NCI-H1105 treated with DMSO at 0.1 percent for 48 hours (cell line): ENCODE measurements at regions not wholly inside any gene's neighbourhood (a gene's known extent, or its start where the extent isn't known, plus 50 kb on each side); places are given as distances from the start of the nearest gene placed in this dataset.

Experiments
- DNase-seq: peaks from one replicate; lab custom pipeline; 2025; lab: John Stamatoyannopoulos, UW

- no peak for DNase-seq
Observed at GRCh38 chr5:61652916-61653315, 320.9 kb downstream of the ZSWIM6 start.

GRCh38 chr5:61653807-61654580 lies 321.9 kb downstream of the ZSWIM6 start:
- DNase-seq: no peak

- no peak for DNase-seq
Observed at GRCh38 chr5:61654876-61655275, 322.8 kb downstream of the ZSWIM6 start.

DNA sequence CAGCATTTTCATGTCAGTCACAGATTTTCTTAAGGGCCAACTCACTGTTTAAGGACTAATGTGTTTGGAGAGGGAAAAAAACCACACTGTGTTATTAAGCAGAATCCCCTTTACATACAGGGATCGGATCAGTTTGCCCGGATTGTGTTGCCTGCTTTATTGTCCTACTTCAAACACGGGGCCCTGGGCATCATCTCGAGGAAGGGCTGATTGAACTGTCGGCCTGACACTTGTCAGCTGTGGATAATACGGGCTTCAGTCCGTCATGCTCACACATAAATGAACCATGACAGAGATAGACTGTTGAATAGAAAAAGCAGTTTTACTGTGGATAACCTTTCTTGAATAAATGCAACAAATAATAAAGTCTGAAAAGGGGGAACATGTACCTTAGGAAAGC lies 325.0 kb downstream of the ZSWIM6 start:
- DNase-seq: no peak

DNA sequence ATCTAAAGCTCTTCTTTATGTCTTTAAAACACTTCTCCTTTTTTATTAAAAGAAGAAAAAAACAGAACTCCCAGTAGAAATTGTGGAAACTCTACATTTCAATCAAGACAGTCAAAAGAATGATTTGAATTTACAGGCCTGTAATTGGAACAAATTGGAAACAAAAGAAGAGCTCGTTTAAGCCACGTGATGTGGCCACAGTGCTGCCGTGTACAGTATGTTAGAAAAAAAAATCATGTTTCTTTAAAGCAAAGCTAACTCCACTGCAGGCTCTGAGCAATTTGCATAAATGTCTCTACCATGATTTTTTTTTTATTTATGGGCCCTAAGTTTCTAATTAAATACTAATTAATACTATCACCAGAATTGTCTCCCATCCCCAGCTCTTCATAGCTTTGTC lies 325.6 kb downstream of the ZSWIM6 start:
- DNase-seq: no peak

DNA sequence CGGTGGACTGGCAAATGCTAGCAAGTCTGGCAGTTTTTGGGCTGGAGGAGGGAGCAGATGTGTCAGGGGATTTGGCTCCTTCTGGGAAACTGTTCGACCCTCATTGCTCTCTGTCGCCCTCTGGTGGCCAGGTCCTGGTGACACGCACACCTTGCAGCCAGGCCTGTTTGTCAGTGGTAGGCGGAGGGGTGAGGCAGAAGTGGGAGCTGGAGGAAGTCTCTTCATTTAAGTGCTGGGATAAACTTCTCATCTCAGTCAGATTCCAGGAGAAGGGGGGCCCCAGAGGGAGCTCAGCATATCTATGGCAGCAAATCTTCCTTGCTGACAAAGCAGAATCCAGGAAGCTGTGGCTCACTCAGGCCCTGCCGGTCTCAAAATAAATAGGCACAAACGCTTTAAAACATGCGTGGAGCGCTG lies 326.5 kb downstream of the ZSWIM6 start:
- DNase-seq: peak; percentile 43

DNA sequence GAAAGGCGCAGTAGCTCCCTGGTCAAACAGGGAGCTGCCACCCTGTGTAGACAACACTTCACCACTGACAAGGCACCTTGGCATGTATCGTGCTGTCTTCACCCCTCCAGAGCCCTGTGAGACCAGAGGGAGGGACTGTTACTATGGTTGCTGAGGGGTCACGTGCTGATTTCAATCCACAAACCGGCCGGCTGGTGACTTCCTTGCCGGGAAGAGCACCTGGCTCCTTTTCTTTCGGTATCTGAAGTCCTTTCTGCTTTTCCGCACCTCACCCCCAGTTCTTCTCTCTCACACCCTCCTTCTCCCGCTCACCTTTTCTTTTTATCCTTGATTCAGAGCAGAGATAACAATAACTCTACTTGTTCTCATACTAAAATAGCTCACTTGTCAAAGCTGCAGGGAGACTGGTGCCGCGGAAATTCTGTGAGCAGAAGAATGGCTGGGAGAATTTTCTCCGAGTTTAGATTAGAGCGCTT lies 327.2 kb downstream of the ZSWIM6 start:
- no peak for DNase-seq

- DNase-seq: no peak
Observed at GRCh38 chr5:61662670-61663069, 330.6 kb downstream of the ZSWIM6 start.

- DNase-seq: no peak
Observed at GRCh38 chr5:61666064-61666621, 334.1 kb downstream of the ZSWIM6 start.

DNA sequence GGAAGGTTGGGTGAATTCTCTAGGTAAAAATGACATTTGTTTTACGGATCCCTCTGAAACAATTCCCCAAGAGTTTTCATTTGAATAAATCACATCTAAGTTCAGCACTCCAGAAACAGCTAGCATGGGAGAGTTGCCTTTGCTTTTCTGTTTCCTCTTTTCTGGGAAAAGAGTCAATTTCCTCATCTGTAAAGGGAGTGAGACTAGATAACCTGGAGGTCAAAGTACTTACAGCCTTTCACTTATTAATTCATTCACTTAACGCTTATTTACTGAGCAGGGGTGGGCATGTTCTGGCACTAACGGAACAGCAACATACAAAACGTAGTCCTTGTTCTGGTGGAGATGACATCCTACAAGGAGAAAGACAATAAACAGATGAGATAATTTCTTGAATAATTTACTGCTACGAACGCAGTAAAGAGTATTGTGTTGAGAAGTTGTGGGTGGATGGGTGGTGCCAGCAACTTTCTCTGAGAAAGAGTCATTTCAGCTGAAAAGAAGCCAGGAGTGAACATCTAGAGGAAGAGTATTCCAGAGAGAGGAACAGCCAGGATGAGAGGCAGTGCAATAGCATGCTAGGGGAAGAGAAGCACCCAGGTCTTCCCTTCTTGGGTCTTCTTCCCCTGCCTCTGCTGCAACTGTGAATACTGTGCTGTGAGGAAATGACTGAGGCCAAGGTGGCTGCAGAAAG lies 335.6 kb downstream of the ZSWIM6 start:
- DNase-seq: no peak

DNA sequence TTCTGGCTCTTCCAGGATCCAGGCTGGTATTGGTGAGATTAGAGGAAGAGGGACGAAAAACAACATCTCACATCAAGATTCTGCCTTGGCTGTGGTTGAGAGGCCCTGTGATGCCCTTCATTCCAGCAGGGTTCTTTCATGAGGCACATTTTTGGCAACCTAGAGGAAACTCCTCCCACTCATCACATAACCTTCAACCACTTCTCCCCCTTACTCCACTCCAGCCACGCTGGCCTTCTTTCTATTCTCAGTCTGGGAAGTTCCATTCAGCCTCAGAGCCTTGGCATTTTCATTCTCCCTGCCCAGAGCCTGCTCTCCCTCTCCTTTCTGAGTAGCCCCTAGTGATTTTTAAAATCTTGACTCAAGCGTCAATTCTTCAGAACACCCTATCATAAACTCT lies 337.5 kb downstream of the ZSWIM6 start:
- no peak for DNase-seq

GRCh38 chr5:61670941-61671340 lies 338.9 kb downstream of the ZSWIM6 start:
- DNase-seq: peak; percentile 89

- DNase-seq: no peak
Observed at GRCh38 chr5:61673007-61673735, 341.1 kb downstream of the ZSWIM6 start.

DNA sequence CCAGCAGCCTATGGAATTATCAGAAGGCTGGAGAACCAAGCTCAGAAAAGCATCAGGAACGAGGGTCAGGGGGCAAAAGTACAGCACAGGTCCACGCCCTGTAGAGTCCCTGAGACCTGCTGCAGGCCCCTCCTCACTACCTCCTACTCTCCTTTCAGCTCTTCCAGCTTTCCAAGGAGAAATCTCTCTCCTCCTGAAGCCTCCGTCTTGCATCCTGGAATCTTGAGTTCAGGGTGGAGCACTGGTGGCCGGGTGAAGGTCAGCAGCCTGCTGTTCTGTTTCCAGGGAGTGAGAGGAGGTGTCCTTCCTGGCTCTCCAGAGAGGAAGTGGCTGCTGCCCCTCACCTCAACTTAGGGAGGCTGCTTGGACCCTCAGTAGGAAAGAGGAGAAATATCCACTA lies 342.3 kb downstream of the ZSWIM6 start:
- no peak for DNase-seq

DNA sequence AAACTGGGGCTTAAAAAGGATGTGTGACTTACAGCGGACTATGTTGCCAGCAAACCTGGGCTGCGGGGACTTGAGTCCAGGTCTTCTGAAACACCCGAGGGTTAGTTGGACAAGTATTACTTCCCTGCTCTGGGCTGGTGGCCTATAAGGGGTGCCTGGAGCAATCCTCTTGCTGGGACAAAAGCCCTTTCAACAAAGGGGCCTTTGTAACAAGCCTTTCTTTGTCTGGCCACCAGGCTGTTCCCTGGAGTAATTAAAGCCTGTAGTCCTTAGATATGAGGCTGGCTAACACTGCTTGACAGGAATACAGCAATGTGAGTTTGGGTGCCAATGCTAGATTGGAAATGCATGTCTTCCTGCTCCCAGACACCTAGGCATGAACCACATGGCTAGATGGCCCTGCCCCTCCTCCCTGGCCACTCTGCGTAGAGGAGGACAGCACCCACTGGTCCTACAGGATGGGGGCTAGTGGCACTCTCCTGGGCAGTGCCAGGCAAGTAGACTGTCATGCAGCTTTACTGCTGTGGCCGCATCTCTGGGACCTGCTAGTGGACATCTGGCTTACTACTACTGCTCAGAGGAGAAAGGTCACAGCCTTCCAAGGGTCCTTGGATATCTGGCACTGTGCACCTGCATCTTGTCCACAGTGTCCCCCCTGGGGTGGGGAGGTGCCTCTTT lies 343.1 kb downstream of the ZSWIM6 start:
- DNase-seq: no peak

DNA sequence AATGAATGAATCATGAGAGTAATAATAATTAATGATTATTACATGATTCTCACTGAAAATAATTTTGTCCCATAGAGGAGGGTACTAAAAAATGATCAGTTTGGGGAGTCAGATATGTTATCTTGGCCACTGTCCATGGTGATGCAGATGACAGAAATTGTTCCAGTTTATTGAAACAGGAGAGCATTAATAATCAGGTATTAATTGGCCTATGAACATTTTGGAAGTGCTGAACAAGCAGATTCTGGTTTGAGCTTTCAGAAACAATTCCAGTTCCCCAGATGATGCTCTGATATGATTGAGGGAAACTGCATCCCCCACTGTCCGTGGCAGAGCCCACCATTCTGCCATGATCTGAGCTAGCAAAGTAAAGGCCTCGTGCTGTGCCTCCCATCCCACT lies 345.2 kb downstream of the ZSWIM6 start:
- no peak for DNase-seq

DNA sequence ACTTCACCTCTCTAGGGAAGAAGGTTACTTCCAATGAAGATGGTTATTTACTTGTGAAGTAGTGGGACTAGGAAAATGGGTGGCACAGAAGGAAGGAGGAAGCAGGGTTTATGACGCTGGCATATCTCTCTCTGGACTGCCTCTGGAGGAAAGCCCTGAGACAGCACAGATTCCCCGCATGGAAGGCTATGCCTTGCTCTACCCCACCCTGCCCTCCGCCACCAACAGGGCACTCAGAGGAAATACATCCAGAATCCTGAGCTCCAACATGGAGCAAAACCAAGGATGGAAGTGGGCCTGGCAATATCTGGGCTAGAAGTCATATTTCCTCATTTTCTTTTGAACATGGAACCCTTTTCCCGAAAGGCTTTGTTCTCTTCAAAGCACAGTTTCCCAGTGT lies 346.9 kb downstream of the ZSWIM6 start:
- DNase-seq: no peak

- DNase-seq: no peak
Observed at GRCh38 chr5:61679562-61679961, 347.5 kb downstream of the ZSWIM6 start.

DNA sequence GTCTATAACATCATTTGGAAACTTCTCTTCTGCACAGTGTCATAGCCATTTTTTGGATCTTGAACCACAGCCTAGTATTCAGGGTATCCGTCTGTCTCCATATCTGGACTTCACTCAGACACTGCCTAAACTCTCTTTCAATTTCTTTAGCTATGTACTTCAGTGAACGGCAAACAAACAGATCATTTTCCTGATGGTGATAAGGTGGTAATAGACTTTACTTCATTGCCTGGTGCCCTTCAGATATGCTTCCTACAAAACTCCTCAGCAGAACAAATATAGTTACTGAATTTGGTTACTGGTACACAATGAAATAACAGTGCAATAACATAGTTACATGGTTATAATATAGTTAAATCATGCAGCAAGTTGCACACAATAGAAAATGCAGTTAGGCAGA lies 348.2 kb downstream of the ZSWIM6 start:
- DNase-seq: no peak

DNA sequence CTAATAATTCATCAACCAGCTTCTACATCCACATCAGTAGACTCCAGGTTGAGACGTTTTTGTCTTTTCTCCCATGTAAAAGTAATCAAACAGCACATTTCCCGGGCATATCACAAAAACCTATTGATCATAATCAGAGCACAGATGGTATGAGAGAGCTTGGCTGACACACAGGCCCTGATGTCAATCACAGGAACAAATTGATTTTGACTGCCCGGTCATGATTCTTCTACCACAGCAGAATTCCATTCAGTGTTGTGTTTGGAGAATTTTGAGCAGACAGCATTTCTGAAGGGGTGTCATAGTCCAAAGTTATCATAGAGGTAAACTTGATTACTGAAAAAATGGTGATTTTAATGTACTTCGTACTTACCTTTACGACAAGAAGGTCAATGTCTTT lies 351.1 kb downstream of the ZSWIM6 start:
- no peak for DNase-seq

GRCh38 chr5:61683926-61684325 lies 351.9 kb downstream of the ZSWIM6 start:
- DNase-seq: no peak
